ENCODE measurements at regions not wholly inside any gene's neighbourhood (a gene's known extent, or its start where the extent isn't known, plus 50 kb on each side); places are given as distances from the start of the nearest gene placed in this dataset.

DNA sequence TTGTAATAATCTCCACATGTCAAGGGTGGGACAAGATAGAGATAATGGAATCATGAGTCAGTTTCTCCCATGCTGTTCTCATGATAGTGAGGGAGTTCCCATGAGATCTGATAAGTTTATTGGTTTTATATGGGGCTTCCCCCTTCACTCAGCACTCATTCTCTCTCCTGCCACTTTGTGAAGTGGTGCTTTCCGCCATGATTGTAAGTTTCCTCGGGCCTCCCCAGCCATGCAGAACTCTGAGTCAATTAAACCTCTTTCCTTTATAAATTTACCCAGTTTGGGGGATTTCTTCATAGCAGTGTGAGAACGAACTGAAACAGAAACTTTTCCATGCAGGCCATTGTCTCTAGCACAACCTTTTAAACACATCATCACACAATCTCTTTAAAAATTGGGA, 221.5 kb upstream of the BRINP3 start:
- no peaks in the 10 kb centered on the region for H3K4me1 Mint-ChIP-seq (ENCODE audit: low read depth, unreplicated experiment)
- no peak overlapping the region for H3K27ac Mint-ChIP-seq (ENCODE audit: unreplicated experiment)
- intact Hi-C loops (cut with micrococcal nuclease; ENCODE audit: unreplicated experiment): no loop called here
- H3K36me3 Mint-ChIP-seq (ENCODE audit: insufficient read depth, unreplicated experiment): no peaks in the 10 kb centered on the region
- no peaks in the 10 kb centered on the region for H3K27me3 Mint-ChIP-seq (ENCODE audit: unreplicated experiment)
- no peak overlapping the region for H3K4me3 Mint-ChIP-seq (ENCODE audit: low read depth, unreplicated experiment)
- TF ChIP-seq, protein P1, sequence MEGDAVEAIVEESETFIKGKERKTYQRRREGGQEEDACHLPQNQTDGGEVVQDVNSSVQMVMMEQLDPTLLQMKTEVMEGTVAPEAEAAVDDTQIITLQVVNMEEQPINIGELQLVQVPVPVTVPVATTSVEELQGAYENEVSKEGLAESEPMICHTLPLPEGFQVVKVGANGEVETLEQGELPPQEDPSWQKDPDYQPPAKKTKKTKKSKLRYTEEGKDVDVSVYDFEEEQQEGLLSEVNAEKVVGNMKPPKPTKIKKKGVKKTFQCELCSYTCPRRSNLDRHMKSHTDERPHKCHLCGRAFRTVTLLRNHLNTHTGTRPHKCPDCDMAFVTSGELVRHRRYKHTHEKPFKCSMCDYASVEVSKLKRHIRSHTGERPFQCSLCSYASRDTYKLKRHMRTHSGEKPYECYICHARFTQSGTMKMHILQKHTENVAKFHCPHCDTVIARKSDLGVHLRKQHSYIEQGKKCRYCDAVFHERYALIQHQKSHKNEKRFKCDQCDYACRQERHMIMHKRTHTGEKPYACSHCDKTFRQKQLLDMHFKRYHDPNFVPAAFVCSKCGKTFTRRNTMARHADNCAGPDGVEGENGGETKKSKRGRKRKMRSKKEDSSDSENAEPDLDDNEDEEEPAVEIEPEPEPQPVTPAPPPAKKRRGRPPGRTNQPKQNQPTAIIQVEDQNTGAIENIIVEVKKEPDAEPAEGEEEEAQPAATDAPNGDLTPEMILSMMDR (IDR thresholded peaks at IDR 0.05; ENCODE audit: unreplicated experiment): no peak
- CTCF ChIA-PET: no interaction called here
- no peak for DNase-seq
- BruUV-seq (replicated peaks): no TSS peak
- peaks cover 3% of the 10 kb centered on the region for H3K9me3 Mint-ChIP-seq (ENCODE audit: low read depth, unreplicated experiment)

- TF ChIP-seq, protein P1 (IDR thresholded peaks at IDR 0.05; ENCODE audit: unreplicated experiment): no peak
- no peak for DNase-seq
- Mint-ChIP-seq H3K4me1 (ENCODE audit: low read depth, unreplicated experiment) (no peaks in the 10 kb centered on the region), H3K4me3 (ENCODE audit: low read depth, unreplicated experiment) (no peak overlapping the region), H3K27me3 (ENCODE audit: unreplicated experiment) (no peaks in the 10 kb centered on the region), H3K9me3 (ENCODE audit: low read depth, unreplicated experiment) (no peaks in the 10 kb centered on the region), H3K36me3 (ENCODE audit: insufficient read depth, unreplicated experiment) (no peaks in the 10 kb centered on the region), H3K27ac (ENCODE audit: unreplicated experiment) (no peak overlapping the region)
- no TSS peak for BruUV-seq (replicated peaks)
- intact Hi-C loops (cut with micrococcal nuclease; ENCODE audit: unreplicated experiment): no loop called here
- CTCF ChIA-PET: no interaction called here
Measured at GRCh38 chr1:190708418-190709057, 230.9 kb upstream of the BRINP3 start.

DNA sequence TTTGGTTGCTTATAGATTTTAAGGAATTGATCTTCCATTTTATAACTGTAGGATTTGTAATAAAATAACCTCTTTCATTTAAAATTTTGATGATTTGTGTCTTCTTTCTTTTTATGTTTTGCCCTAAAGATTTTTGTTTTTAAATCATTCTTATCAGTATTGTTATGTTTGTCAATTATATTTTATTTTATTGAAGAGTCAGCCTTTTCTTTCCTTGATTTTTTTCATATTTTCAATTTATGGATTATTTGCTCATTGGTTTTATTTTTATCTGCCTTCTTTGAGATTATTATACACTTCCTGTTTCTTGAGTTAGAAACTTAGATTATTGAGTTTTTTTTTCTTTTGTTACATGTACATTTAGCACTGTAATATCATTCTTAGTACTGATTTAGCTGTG, 233.4 kb upstream of the BRINP3 start:
- Mint-ChIP-seq H3K4me3 (ENCODE audit: low read depth, unreplicated experiment) (no peak overlapping the region), H3K36me3 (ENCODE audit: insufficient read depth, unreplicated experiment) (no peaks in the 10 kb centered on the region), H3K4me1 (ENCODE audit: low read depth, unreplicated experiment) (no peaks in the 10 kb centered on the region), H3K9me3 (ENCODE audit: low read depth, unreplicated experiment) (no peaks in the 10 kb centered on the region), H3K27ac (ENCODE audit: unreplicated experiment) (no peak overlapping the region), H3K27me3 (ENCODE audit: unreplicated experiment) (no peaks in the 10 kb centered on the region)
- CTCF ChIA-PET: no interaction called here
- BruUV-seq (replicated peaks): no TSS peak
- TF ChIP-seq, protein P1 (IDR thresholded peaks at IDR 0.05; ENCODE audit: unreplicated experiment): no peak
- no peak for DNase-seq
- intact Hi-C loops (cut with micrococcal nuclease; ENCODE audit: unreplicated experiment): no loop called here

DNA sequence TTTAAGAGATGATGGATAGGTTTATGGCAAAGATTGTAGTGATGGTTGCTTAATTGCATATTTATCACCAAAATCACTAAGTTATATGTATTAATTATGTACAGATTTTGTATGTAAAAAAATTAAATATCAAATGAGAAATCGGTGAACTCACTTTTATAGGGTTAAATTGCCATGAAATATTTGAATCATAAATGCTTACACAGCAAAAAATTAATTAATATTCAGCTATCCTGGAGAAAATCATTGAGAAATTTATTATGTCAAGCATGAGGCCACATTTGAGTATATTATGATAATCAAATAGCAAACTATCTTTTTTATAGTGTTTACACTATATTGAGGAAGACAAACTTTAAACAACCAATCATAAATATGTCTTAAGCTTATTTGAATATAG, 239.4 kb upstream of the BRINP3 start:
- TF ChIP-seq, protein P1 (IDR thresholded peaks at IDR 0.05; ENCODE audit: unreplicated experiment): no peak
- DNase-seq: no peak
- CTCF ChIA-PET: no interaction called here
- BruUV-seq (replicated peaks): no TSS peak
- Mint-ChIP-seq H3K27ac (ENCODE audit: unreplicated experiment) (no peak overlapping the region), H3K4me1 (ENCODE audit: low read depth, unreplicated experiment) (no peaks in the 10 kb centered on the region), H3K9me3 (ENCODE audit: low read depth, unreplicated experiment) (peaks cover 2% of the 10 kb centered on the region), H3K36me3 (ENCODE audit: insufficient read depth, unreplicated experiment) (no peaks in the 10 kb centered on the region), H3K4me3 (ENCODE audit: low read depth, unreplicated experiment) (no peak overlapping the region), H3K27me3 (ENCODE audit: unreplicated experiment) (no peaks in the 10 kb centered on the region)
- intact Hi-C loops (cut with micrococcal nuclease; ENCODE audit: unreplicated experiment): no loop called here

Measured in Calu3 (cell line).